PC-3 (cell line): ENCODE measurements at regions not wholly inside any gene's neighbourhood (a gene's known extent, or its start where the extent isn't known, plus 50 kb on each side); places are given as distances from the start of the nearest gene placed in this dataset.

ENCODE experiments used
- ATAC-seq: fragments of 200-7000 bp; cut with Tn5 transposase; 2 replicates; pipeline ENCODE4 v1.9.1; 2020; ENCODE audit warnings: mild to moderate bottlenecking, moderate library complexity
- BruUV-seq: library from RNA; stranded (reverse); fragments of 400-500 nt; replicated peaks from 2 replicates; lab custom pipeline; 2021; lab: Mats Ljungman, UMichigan
- CTCF ChIA-PET: fragments of 300-600 bp; sonication (Branson Sonifier 250); formaldehyde crosslinking; loops from one replicate; lab custom pipeline; 2022; ENCODE audit warnings: antibody characterized with exemption; lab: Charles Lee
- POLR2A ChIA-PET: fragments of 300-600 bp; sonication (Branson Sonifier 250); formaldehyde crosslinking; loops from one replicate; lab custom pipeline; 2022; ENCODE audit warnings: antibody characterized with exemption; ENCODE audit not compliant: unreplicated experiment; lab: Charles Lee
- DNase-seq: peaks from one replicate; pipeline ENCODE4 v3.0.0-alpha.2; 2015
- H2AFZ ChIP-seq: fragments of 300-600 bp; sonication (generic); 2 replicates; pipeline ENCODE4 v1.6.0; 2016; ENCODE audit warnings: antibody characterized with exemption, low read length
- H3F3A ChIP-seq: fragments of 300-600 bp; sonication (generic); one replicate; pipeline ENCODE4 v1.6.0; 2017; ENCODE audit warnings: antibody characterized with exemption, low read length, control low read depth, mild to moderate bottlenecking; ENCODE audit not compliant: unreplicated experiment
- H3K27ac ChIP-seq: fragments of 300-600 bp; sonication (generic); 2 replicates; pipeline ENCODE4 v1.5.1; 2016; ENCODE audit warnings: mild to moderate bottlenecking, low read length
- H3K27me3 ChIP-seq: fragments of 300-600 bp; sonication (generic); 2 replicates; pipeline ENCODE4 v1.6.1; 2016; ENCODE audit warnings: low read length, mixed read lengths
- H3K36me3 ChIP-seq: fragments of 300-600 bp; sonication (generic); 2 replicates; pipeline ENCODE4 v1.6.1; 2016; ENCODE audit warnings: low read depth, mixed run types, low read length, mixed read lengths
- H3K4me1 ChIP-seq: fragments of 300-600 bp; sonication (generic); 2 replicates; pipeline ENCODE4 v1.5.1; 2016; ENCODE audit warnings: low read length; ENCODE audit not compliant: insufficient read depth
- H3K4me2 ChIP-seq: fragments of 300-600 bp; sonication (generic); 2 replicates; pipeline ENCODE4 v1.6.0; 2016; ENCODE audit warnings: low read length
- H3K4me3 ChIP-seq: fragments of 300-600 bp; sonication (generic); 2 replicates; pipeline ENCODE4 v1.5.1; 2016; ENCODE audit warnings: mild to moderate bottlenecking, low read length, mixed read lengths
- H3K79me2 ChIP-seq: fragments of 300-600 bp; sonication (generic); 2 replicates; pipeline ENCODE4 v1.6.1; 2017; ENCODE audit warnings: low read length, mixed read lengths
- H3K9ac ChIP-seq: fragments of 300-600 bp; sonication (generic); 2 replicates; pipeline ENCODE4 v1.6.0; 2016; ENCODE audit warnings: mild to moderate bottlenecking, low read length
- H3K9me2 ChIP-seq: fragments of 300-600 bp; sonication (generic); replicated peaks from 2 replicates; pipeline ENCODE4 v1.6.1; 2016; ENCODE audit warnings: mixed run types, low read length, mixed read lengths
- H3K9me3 ChIP-seq: fragments of 300-600 bp; sonication (generic); 2 replicates; pipeline ENCODE4 v1.6.1; 2016; ENCODE audit warnings: low read length, mixed read lengths
- H4K20me1 ChIP-seq: fragments of 300-600 bp; sonication (generic); 2 replicates; pipeline ENCODE4 v1.6.1; 2016; ENCODE audit warnings: low read length, mixed read lengths
- EZH2 ChIP-seq: fragments of 300-600 bp; sonication (generic); IDR thresholded peaks from one replicate; pipeline ENCODE4 v1.6.1; 2017; ENCODE audit warnings: antibody characterized with exemption, mild to moderate bottlenecking, low read length; ENCODE audit not compliant: unreplicated experiment
- EZH2phosphoT487 ChIP-seq: fragments of 300-600 bp; sonication (generic); IDR thresholded peaks from 2 replicates; pipeline ENCODE4 v1.6.1; 2018; ENCODE audit warnings: mild to moderate bottlenecking, antibody characterized with exemption, low read length, borderline replicate concordance
- intact Hi-C: fragments of 100-400 bp; cut with micrococcal nuclease; formaldehyde crosslinking; loops from 2 replicates; pipeline ENCODE4 v1.9.0; 2023
- TF ChIP-seq, protein P1 (sequence below): fragments of 300-600 bp; sonication (generic); conservative IDR thresholded peaks from 2 replicates; pipeline ENCODE4 v1.5.1; 2017; ENCODE audit warnings: antibody characterized with exemption, low read depth, mild to moderate bottlenecking, low read length

DNA sequence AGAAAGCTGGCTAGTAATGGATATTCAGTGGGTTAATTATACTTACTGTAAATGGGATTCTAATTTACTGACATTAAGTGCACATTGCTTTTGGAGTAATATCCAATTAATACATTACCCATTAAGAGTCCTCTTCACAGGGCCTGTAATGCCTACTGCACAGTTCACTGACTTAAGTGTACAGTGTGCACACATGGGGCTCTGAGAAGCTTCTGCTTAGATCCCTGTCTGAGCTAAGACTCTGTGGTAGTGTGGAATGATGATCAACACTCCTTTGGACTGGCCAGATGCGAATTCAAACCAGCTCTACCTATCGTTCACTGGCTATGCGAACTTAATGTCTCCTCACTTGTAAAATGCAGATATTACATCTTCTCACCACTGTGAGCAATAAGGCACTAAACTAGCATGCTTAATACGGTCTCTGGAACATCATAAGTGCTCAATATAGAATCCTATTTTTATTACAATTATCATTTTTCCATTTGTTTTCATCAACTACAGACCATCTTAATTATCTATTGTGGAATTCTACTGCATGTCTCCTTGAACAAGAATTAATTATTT, 53.8 kb upstream of the SEC61G start:
- no peak overlapping the region for H3K9ac ChIP-seq
- ChIA-PET CTCF (interaction anchor here (0.6 kb wide), 2 partner anchors 162 to 258 kb away, joined by 6 to 9 read pairs; no protein-coding TSS in a partner anchor), POLR2A (interaction anchor here (0.6 kb wide), 1 partner anchor 11 kb away, joined by 5 read pairs; no protein-coding TSS in a partner anchor)
- no peak for TF ChIP-seq EZH2
- TF ChIP-seq, protein P1, sequence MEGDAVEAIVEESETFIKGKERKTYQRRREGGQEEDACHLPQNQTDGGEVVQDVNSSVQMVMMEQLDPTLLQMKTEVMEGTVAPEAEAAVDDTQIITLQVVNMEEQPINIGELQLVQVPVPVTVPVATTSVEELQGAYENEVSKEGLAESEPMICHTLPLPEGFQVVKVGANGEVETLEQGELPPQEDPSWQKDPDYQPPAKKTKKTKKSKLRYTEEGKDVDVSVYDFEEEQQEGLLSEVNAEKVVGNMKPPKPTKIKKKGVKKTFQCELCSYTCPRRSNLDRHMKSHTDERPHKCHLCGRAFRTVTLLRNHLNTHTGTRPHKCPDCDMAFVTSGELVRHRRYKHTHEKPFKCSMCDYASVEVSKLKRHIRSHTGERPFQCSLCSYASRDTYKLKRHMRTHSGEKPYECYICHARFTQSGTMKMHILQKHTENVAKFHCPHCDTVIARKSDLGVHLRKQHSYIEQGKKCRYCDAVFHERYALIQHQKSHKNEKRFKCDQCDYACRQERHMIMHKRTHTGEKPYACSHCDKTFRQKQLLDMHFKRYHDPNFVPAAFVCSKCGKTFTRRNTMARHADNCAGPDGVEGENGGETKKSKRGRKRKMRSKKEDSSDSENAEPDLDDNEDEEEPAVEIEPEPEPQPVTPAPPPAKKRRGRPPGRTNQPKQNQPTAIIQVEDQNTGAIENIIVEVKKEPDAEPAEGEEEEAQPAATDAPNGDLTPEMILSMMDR, result no peak
- TF ChIP-seq EZH2phosphoT487, result no peak
- intact Hi-C loops, result no loop called here
- H3K4me3 ChIP-seq, result no peak overlapping the region
- H3K9me3 ChIP-seq, result no peaks in the 10 kb centered on the region
- no peaks in the 10 kb centered on the region for H3K27me3 ChIP-seq
- DNase-seq (no peak), ATAC-seq (no peak)
- H3K4me1 ChIP-seq, result peaks cover 19% of the 10 kb centered on the region
- no peaks in the 10 kb centered on the region for H3K36me3 ChIP-seq
- H3K79me2 ChIP-seq, result no peaks in the 10 kb centered on the region
- H3K4me2 ChIP-seq, result no peak overlapping the region
- no peaks in the 10 kb centered on the region for H3K9me2 ChIP-seq
- no peaks in the 10 kb centered on the region for H4K20me1 ChIP-seq
- no peak overlapping the region for H2AFZ ChIP-seq
- H3K27ac ChIP-seq, result no peak overlapping the region
- no peaks in the 10 kb centered on the region for H3F3A ChIP-seq
- BruUV-seq, result no TSS peak

DNA sequence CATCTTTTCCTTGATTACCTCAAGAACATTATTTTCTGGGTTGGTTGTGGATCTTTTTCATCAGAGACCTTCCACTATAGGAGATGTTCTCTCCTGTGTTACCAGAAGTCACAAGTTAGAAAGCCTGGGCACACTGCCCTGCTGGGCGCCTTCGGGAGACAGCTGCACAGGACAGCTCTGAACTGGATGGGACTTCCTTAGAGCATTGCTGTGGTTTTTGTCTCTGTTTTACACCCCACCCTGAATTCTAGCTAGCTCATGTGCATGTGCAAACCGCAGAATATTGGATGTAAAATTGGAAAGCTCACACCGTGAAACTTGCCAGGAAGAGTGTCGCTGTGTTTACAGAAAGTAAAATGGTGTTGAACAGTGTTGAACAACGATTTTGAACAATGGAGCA, 54.4 kb upstream of the SEC61G start:
- ChIA-PET CTCF (no interaction called here), POLR2A (no interaction called here)
- no peaks in the 10 kb centered on the region for H3K27me3 ChIP-seq
- H3K9me3 ChIP-seq, result no peaks in the 10 kb centered on the region
- no peak overlapping the region for H2AFZ ChIP-seq
- ATAC-seq, result no peak
- TF ChIP-seq, protein P1, result no peak
- TF ChIP-seq EZH2 (no peak), EZH2phosphoT487 (no peak)
- no peaks in the 10 kb centered on the region for H3F3A ChIP-seq
- no peak overlapping the region for H3K9ac ChIP-seq
- H3K4me2 ChIP-seq, result no peak overlapping the region
- no peaks in the 10 kb centered on the region for H3K79me2 ChIP-seq
- peaks cover 19% of the 10 kb centered on the region for H3K4me1 ChIP-seq
- no peak for DNase-seq
- no peak overlapping the region for H3K27ac ChIP-seq
- H3K36me3 ChIP-seq, result no peaks in the 10 kb centered on the region
- H4K20me1 ChIP-seq, result no peaks in the 10 kb centered on the region
- no peak overlapping the region for H3K4me3 ChIP-seq
- intact Hi-C loops, result no loop called here
- no TSS peak for BruUV-seq
- no peaks in the 10 kb centered on the region for H3K9me2 ChIP-seq

DNA sequence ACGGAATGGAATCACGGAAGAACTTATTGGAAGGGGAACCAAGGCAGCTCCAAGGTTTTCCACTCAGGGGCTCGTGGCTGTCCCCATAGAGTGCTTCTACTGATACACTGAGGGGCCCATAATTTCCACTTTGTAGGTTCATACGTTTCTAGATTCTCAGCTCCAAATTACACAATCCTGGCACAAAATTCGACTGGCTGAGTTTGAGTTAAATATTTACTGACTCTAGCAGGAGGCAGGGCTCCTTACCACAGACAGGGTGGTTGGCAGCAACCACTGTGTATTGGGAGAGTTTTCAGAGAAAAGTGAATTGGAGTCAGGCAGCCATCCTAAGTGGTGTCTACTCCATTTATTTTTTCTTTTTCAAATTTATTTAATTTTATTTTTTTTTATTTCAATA, 55.4 kb upstream of the SEC61G start:
- ATAC-seq, result no peak
- H3F3A ChIP-seq, result no peaks in the 10 kb centered on the region
- no peak overlapping the region for H3K27ac ChIP-seq
- H3K9me3 ChIP-seq, result no peaks in the 10 kb centered on the region
- ChIA-PET CTCF (no interaction called here), POLR2A (no interaction called here)
- intact Hi-C loops, result no loop called here
- H3K4me2 ChIP-seq, result no peak overlapping the region
- no peaks in the 10 kb centered on the region for H3K27me3 ChIP-seq
- no peak overlapping the region for H3K9ac ChIP-seq
- no peak for DNase-seq
- H2AFZ ChIP-seq, result no peak overlapping the region
- no peak overlapping the region for H3K4me3 ChIP-seq
- no peaks in the 10 kb centered on the region for H3K79me2 ChIP-seq
- peaks cover 19% of the 10 kb centered on the region for H3K4me1 ChIP-seq
- H3K9me2 ChIP-seq, result no peaks in the 10 kb centered on the region
- no peaks in the 10 kb centered on the region for H4K20me1 ChIP-seq
- no TSS peak for BruUV-seq
- TF ChIP-seq, protein P1, result no peak
- TF ChIP-seq EZH2 (no peak), EZH2phosphoT487 (no peak)
- H3K36me3 ChIP-seq, result no peaks in the 10 kb centered on the region
